ENCODE measurements at regions not wholly inside any gene's neighbourhood (a gene's known extent, or its start where the extent isn't known, plus 50 kb on each side); places are given as distances from the start of the nearest gene placed in this dataset.

DNA sequence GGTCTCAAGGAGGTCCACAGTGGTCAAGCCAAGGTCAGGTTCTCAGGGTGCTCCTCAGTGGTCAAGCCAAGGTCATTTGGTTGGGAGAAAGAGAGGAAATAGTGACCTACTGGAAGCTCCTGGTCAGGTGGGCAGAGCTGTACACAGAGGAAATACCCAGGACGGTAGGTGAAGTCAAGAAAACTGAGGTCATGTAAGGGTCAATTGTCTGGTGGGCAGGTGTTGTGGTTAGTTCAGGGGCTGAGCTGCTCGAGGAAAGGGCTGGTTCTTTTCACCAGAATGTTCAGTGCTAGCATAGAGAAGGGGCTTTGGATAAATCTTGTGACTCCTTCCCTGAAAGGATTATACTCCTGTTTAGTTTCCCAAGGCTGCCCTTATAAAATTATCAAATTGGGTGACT is 540.5 kb downstream of the VRK1 start:
- Mint-ChIP-seq H3K4me3 (no peak overlapping the region), H3K36me3 (ENCODE audit: low read depth) (no peaks in the 10 kb centered on the region), H3K27me3 (ENCODE audit: low read depth, poor library complexity) (peaks cover 12% of the 10 kb centered on the region), H3K27ac (no peak overlapping the region), H3K4me1 (no peaks in the 10 kb centered on the region), H3K9me3 (peaks cover 33% of the 10 kb centered on the region)
- TF ChIP-seq, protein P1, sequence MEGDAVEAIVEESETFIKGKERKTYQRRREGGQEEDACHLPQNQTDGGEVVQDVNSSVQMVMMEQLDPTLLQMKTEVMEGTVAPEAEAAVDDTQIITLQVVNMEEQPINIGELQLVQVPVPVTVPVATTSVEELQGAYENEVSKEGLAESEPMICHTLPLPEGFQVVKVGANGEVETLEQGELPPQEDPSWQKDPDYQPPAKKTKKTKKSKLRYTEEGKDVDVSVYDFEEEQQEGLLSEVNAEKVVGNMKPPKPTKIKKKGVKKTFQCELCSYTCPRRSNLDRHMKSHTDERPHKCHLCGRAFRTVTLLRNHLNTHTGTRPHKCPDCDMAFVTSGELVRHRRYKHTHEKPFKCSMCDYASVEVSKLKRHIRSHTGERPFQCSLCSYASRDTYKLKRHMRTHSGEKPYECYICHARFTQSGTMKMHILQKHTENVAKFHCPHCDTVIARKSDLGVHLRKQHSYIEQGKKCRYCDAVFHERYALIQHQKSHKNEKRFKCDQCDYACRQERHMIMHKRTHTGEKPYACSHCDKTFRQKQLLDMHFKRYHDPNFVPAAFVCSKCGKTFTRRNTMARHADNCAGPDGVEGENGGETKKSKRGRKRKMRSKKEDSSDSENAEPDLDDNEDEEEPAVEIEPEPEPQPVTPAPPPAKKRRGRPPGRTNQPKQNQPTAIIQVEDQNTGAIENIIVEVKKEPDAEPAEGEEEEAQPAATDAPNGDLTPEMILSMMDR (IDR thresholded peaks at IDR 0.05) = no peak
- DNase-seq = no peak

DNA sequence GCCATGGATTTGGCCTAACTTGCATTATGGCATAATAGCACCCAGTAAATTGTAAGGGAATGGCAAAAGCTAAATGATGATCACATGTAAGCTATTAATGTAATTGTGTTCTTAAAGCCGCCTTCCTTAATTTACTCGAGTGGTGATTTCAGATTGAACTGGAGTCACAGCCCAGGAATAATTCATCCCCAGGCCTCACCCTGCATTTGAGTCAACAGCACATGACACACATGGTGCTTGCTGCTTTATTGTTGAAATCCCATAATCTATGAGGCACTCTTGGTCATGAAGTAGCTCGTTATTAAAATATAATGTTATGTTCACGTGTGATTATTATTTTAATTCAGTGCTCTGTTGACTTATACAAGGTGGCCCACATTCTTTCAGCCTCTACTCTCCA is 547.5 kb downstream of the VRK1 start:
- Mint-ChIP-seq H3K27ac (no peak overlapping the region), H3K36me3 (ENCODE audit: low read depth) (no peaks in the 10 kb centered on the region), H3K9me3 (peaks cover 23% of the 10 kb centered on the region)

DNA sequence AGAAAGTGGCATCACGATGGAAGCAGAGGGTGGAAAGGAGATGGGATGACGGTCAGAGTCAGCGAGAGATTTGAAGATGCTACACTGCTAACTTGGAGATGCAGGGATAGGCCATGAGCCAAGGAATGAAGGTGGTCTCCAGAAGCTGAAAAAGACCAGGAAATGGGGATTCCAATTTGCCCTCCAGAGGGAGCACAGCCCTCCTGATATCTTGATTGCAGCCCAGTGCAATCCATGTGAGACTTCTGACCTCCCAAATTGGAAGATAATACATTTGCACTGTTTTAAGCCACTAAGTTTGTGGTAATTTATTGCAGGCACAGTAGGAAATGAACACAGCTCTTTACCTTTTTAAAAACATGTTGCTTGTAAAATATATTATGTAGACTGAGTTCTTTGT is 549.5 kb downstream of the VRK1 start:
- no peaks in the 10 kb centered on the region for H3K36me3 Mint-ChIP-seq (ENCODE audit: low read depth)
- H3K9me3 Mint-ChIP-seq = peaks cover 7% of the 10 kb centered on the region
- no peak overlapping the region for H3K27ac Mint-ChIP-seq
- no peak overlapping the region for H3K4me3 Mint-ChIP-seq
- H3K27me3 Mint-ChIP-seq (ENCODE audit: low read depth, poor library complexity) = peaks cover 14% of the 10 kb centered on the region
- DNase-seq = no peak
- TF ChIP-seq, protein P1 (IDR thresholded peaks at IDR 0.05) = no peak
- no peaks in the 10 kb centered on the region for H3K4me1 Mint-ChIP-seq

More for the DNA sequence above, 547.5 kb downstream of the VRK1 start:
- Mint-ChIP-seq H3K4me1 (no peaks in the 10 kb centered on the region), H3K27me3 (ENCODE audit: low read depth, poor library complexity) (peaks cover 11% of the 10 kb centered on the region), H3K4me3 (no peak overlapping the region)
- DNase-seq = no peak
- TF ChIP-seq, protein P1 (IDR thresholded peaks at IDR 0.05) = no peak

DNA sequence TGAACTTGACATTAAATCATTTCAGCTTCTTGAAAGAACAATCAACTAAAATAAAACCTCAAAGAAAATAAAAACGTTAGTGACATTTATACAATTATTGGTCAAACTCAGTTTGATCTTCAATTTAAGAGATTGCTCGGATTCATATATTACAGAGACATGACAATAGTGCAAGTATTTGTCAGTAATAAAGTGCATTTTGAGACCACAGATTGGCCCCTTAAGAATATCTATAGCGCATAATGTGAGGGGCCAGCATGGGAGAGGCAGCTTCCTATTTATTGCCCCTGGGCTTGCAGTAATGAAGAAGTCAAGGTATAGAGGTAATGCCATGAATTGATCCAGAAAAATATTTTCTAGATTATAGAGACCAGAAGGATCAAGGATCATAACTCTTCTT is 552.3 kb downstream of the VRK1 start:
- H3K4me1 Mint-ChIP-seq = no peaks in the 10 kb centered on the region
- DNase-seq = no peak
- TF ChIP-seq, protein P1 (IDR thresholded peaks at IDR 0.05) = no peak
- no peak overlapping the region for H3K4me3 Mint-ChIP-seq
- H3K36me3 Mint-ChIP-seq (ENCODE audit: low read depth) = no peaks in the 10 kb centered on the region
- peaks cover 4% of the 10 kb centered on the region for H3K9me3 Mint-ChIP-seq
- peaks cover 12% of the 10 kb centered on the region for H3K27me3 Mint-ChIP-seq (ENCODE audit: low read depth, poor library complexity)
- no peak overlapping the region for H3K27ac Mint-ChIP-seq

DNA sequence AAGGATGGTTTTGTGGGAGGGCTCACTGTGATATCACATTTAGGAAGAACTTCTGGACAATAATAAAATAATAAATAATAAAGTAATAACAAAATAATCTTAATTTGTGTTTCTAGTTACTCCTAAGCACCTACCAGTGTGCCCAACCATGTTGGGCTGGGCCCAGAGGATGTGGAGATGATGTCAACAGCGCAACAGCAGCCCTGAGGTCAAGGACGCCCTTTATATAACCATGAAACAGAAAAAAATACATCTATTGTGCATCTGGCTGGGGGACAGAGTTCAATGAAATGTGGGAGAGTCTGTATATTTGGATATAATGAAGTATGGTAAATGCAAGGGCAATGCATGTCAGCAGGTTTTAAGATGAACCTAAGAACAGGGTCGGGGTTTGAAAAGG is 552.8 kb downstream of the VRK1 start:
- no peak for DNase-seq
- TF ChIP-seq, protein P1 (IDR thresholded peaks at IDR 0.05) = no peak
- H3K36me3 Mint-ChIP-seq (ENCODE audit: low read depth) = no peaks in the 10 kb centered on the region
- H3K4me1 Mint-ChIP-seq = no peaks in the 10 kb centered on the region
- no peak overlapping the region for H3K27ac Mint-ChIP-seq
- no peak overlapping the region for H3K4me3 Mint-ChIP-seq
- H3K9me3 Mint-ChIP-seq = peaks cover 4% of the 10 kb centered on the region
- peaks cover 16% of the 10 kb centered on the region for H3K27me3 Mint-ChIP-seq (ENCODE audit: low read depth, poor library complexity)

DNA sequence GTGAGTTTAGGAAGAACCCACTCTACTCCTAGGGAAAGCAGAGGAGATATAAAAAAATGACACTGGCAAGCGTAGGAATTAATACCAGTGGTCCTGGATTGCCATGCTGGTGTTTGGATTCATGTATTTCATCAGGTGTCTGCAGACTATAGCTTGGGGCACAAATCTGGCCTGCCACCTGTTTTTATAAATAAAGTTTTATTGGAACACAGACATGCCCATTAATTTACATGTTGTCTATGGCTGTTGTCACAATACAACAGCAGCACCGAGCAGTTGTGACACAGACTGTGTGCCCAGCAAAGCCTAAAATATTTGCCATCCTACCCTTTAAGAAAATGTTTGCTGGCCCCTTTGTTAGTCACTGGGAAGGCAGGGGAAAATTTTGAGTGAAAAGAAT is 553.2 kb downstream of the VRK1 start:
- Mint-ChIP-seq H3K4me3 (no peak overlapping the region), H3K4me1 (no peaks in the 10 kb centered on the region), H3K36me3 (ENCODE audit: low read depth) (no peaks in the 10 kb centered on the region), H3K9me3 (peaks cover 4% of the 10 kb centered on the region), H3K27me3 (ENCODE audit: low read depth, poor library complexity) (peaks cover 20% of the 10 kb centered on the region), H3K27ac (no peak overlapping the region)
- TF ChIP-seq, protein P1 (IDR thresholded peaks at IDR 0.05) = no peak
- no peak for DNase-seq

All from nephron progenitor cell (in vitro differentiated cells).